Mesenchymal stem cell (in vitro differentiated cells and primary cell): ENCODE measurements at regions not wholly inside any gene's neighbourhood (a gene's known extent, or its start where the extent isn't known, plus 50 kb on each side); places are given as distances from the start of the nearest gene placed in this dataset.

Experiments used
- DNase-seq: peaks from one replicate; pipeline ENCODE4 v3.0.0-alpha.2; 2013
- H2AFZ ChIP-seq: one replicate; pipeline ENCODE4 v1.6.1; 2013; ENCODE audit warnings: low read depth, mild to moderate bottlenecking, control low read depth, inconsistent platforms, low read length, moderate library complexity
- H2AK5ac ChIP-seq: 2 replicates; pipeline ENCODE4 v1.6.1; 2013; ENCODE audit warnings: low read length, moderate library complexity, mild to moderate bottlenecking, inconsistent platforms; ENCODE audit not compliant: severe bottlenecking
- H2BK120ac ChIP-seq: one replicate; pipeline ENCODE4 v1.6.1; 2013; ENCODE audit warnings: low read depth, mild to moderate bottlenecking, inconsistent platforms, low read length, moderate library complexity
- H2BK12ac ChIP-seq, 2 experiments: one replicate each; pipeline ENCODE4 v1.6.1; 2013; ENCODE audit warnings: inconsistent platforms in 2 of 2, low read length in 2 of 2, mild to moderate bottlenecking in 2 of 2, moderate library complexity in 2 of 2, control low read depth in 1 of 2
- H2BK15ac ChIP-seq: one replicate; pipeline ENCODE4 v1.6.1; 2013; ENCODE audit warnings: mild to moderate bottlenecking, low read depth, inconsistent platforms; ENCODE audit not compliant: poor library complexity, severe bottlenecking
- H2BK5ac ChIP-seq: 2 replicates; pipeline ENCODE4 v1.6.1; 2013; ENCODE audit warnings: low read depth, mild to moderate bottlenecking, low read length, control low read depth, inconsistent platforms; ENCODE audit not compliant: poor library complexity, severe bottlenecking
- H3K14ac ChIP-seq, 2 experiments: one replicate each; pipeline ENCODE4 v1.6.1; 2013; ENCODE audit warnings: inconsistent platforms in 2 of 2, low read length in 2 of 2, control low read depth in 1 of 2, mild to moderate bottlenecking in 1 of 2, moderate library complexity in 1 of 2
- H3K18ac ChIP-seq, 2 experiments: one replicate each; pipeline ENCODE4 v1.6.1; 2013; ENCODE audit warnings: inconsistent platforms in 2 of 2, low read length in 2 of 2, control low read depth in 1 of 2, low read depth in 1 of 2, mild to moderate bottlenecking in 1 of 2
- H3K23ac ChIP-seq, 2 experiments: one replicate each; pipeline ENCODE4 v1.6.1; 2013; ENCODE audit warnings: inconsistent platforms in 2 of 2, low read length in 2 of 2, mild to moderate bottlenecking in 2 of 2, moderate library complexity in 2 of 2, control low read depth in 1 of 2
- H3K27ac ChIP-seq: 2 replicates; pipeline ENCODE4 v1.5.1; 2013; ENCODE audit warnings: mild to moderate bottlenecking, moderate library complexity, low read length, control low read depth, inconsistent platforms; ENCODE audit not compliant: poor library complexity, severe bottlenecking
- H3K27me3 ChIP-seq, 2 experiments: 2 replicates each; pipeline versions ENCODE4 v1.6.1 to v1.7.0; 2013; ENCODE audit warnings: low read length in 2 of 2, mild to moderate bottlenecking in 2 of 2, moderate library complexity in 2 of 2, control low read depth in 1 of 2, inconsistent platforms in 1 of 2; ENCODE audit not compliant: control insufficient read depth in 1 of 2, insufficient read depth in 1 of 2
- H3K36me3 ChIP-seq, 2 experiments: 2 replicates each; pipeline versions ENCODE4 v1.6.1 to v1.7.0; 2013; ENCODE audit warnings: low read length in 2 of 2, control low read depth in 1 of 2, inconsistent platforms in 1 of 2, low read depth in 1 of 2, mild to moderate bottlenecking in 1 of 2; ENCODE audit not compliant: insufficient read depth in 2 of 2, control insufficient read depth in 1 of 2
- H3K4ac ChIP-seq, 2 experiments: one replicate each; pipeline ENCODE4 v1.6.1; 2013; ENCODE audit warnings: inconsistent platforms in 2 of 2, low read length in 2 of 2, mild to moderate bottlenecking in 2 of 2, moderate library complexity in 2 of 2, control low read depth in 1 of 2, low read depth in 1 of 2
- H3K4me1 ChIP-seq: 2 replicates; pipeline ENCODE4 v1.6.1; 2013; ENCODE audit warnings: low read depth, low read length, control low read depth; ENCODE audit not compliant: control insufficient read depth, insufficient read depth
- H3K4me2 ChIP-seq: 2 replicates; pipeline ENCODE4 v1.6.1; 2013; ENCODE audit warnings: low read length, mild to moderate bottlenecking, inconsistent platforms; ENCODE audit not compliant: poor library complexity, severe bottlenecking
- H3K4me3 ChIP-seq, 2 experiments: 2 replicates each; pipeline versions ENCODE4 v1.5.1 to v1.7.0; 2013; ENCODE audit warnings: low read length in 2 of 2, mild to moderate bottlenecking in 2 of 2, control low read depth in 1 of 2, low read depth in 1 of 2; ENCODE audit not compliant: insufficient read depth in 1 of 2
- H3K79me1 ChIP-seq: replicated peaks from 2 replicates; pipeline ENCODE4 v1.6.1; 2013; ENCODE audit warnings: mild to moderate bottlenecking, control low read depth, low read length, inconsistent platforms; ENCODE audit not compliant: poor library complexity, severe bottlenecking
- H3K9ac ChIP-seq: 2 replicates; pipeline ENCODE4 v1.7.0; 2013; ENCODE audit warnings: mild to moderate bottlenecking, low read length, moderate library complexity
- H3K9me3 ChIP-seq: 2 replicates; pipeline ENCODE4 v1.7.0; 2013; ENCODE audit warnings: mild to moderate bottlenecking, low read length; ENCODE audit not compliant: control insufficient read depth
- H4K8ac ChIP-seq: one replicate; pipeline ENCODE4 v1.6.1; 2013; ENCODE audit warnings: inconsistent platforms, mild to moderate bottlenecking, low read length, moderate library complexity
- H4K91ac ChIP-seq: one replicate; pipeline ENCODE4 v1.6.1; 2013; ENCODE audit warnings: mild to moderate bottlenecking, low read length, inconsistent platforms
- WGBS: methylation state at CpG from one replicate; pipeline ENCODE4 v1.1.7; 2013; ENCODE audit warnings: mixed read lengths; 5-methylcytosine and 5-hydroxymethylcytosine counted together

- Histone ChIP-seq H3K14ac (no peak overlapping the region), H3K79me1 (no peaks in the 10 kb centered on the region), H3K9ac (no peak overlapping the region), H3K4me1 (no peaks in the 10 kb centered on the region), H3K36me3 (no peaks in the 10 kb centered on the region), H3K18ac (no peak overlapping the region), H3K23ac (no peak overlapping the region), H2AK5ac (no peak overlapping the region), H3K27me3 (peaks cover 0 to 12% of the 10 kb centered on the region in 2 experiments), H3K27ac (no peak overlapping the region), H3K9me3 (no peaks in the 10 kb centered on the region), H4K91ac (no peak overlapping the region), H2BK12ac (no peak overlapping the region), H3K4me3 (no peak overlapping the region), H3K4ac (no peak overlapping the region), H2BK5ac (no peak overlapping the region), H4K8ac (no peak overlapping the region), H2AFZ (no peak overlapping the region), H2BK15ac (no peak overlapping the region), H3K4me2 (no peak overlapping the region), H2BK120ac (no peak overlapping the region)
- no peak for DNase-seq
- 20% methylated on average over 4 of the region's 4 CpGs for WGBS
These were observed 148.7 kb downstream of the AIPL1 start for GRCh38 chr17:6286233-6286632.

GRCh38 chr17:6285486-6285885 lies 149.4 kb downstream of the AIPL1 start:
- Histone ChIP-seq H3K23ac (no peak overlapping the region), H2BK15ac (no peak overlapping the region), H3K27ac (no peak overlapping the region), H4K8ac (no peak overlapping the region), H2BK12ac (no peak overlapping the region), H3K4me1 (no peaks in the 10 kb centered on the region), H3K14ac (no peak overlapping the region), H3K79me1 (no peaks in the 10 kb centered on the region), H3K4ac (no peak overlapping the region), H3K9me3 (no peaks in the 10 kb centered on the region), H2BK120ac (no peak overlapping the region), H4K91ac (no peak overlapping the region), H3K18ac (no peak overlapping the region), H3K36me3 (no peaks in the 10 kb centered on the region), H2BK5ac (no peak overlapping the region), H2AK5ac (no peak overlapping the region), H3K4me3 (no peak overlapping the region), H3K4me2 (no peak overlapping the region), H2AFZ (no peak overlapping the region), H3K9ac (no peak overlapping the region), H3K27me3 (peaks cover 0 to 12% of the 10 kb centered on the region in 2 experiments)
- no peak for DNase-seq

DNA sequence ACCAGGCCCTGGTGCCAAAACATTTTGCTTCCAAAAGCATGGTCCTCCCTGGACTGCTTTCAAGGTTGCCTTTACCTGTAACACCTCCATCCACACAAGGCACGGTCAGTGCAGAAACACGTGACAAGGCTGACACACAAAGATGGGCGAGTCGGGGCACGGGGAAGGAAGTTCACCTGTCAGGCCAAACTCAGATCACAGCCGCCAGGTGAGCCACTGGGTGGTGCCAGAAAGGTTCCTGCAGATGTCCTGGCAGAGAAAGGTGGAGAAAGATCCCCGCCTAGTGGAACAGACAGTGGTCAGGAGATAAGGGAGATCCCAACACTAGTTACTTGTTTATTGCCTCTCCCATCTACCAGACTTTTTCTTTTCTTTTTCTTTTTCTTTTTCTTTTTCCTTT lies 155.3 kb downstream of the AIPL1 start:
- 30% methylated on average over 6 of the region's 7 CpGs for WGBS
- no peak overlapping the region for H2BK5ac ChIP-seq
- no peak overlapping the region for H2BK12ac ChIP-seq
- H2BK15ac ChIP-seq = no peak overlapping the region
- no peak overlapping the region for H3K4me3 ChIP-seq
- DNase-seq = no peak
- H3K9me3 ChIP-seq = no peaks in the 10 kb centered on the region
- no peaks in the 10 kb centered on the region for H3K36me3 ChIP-seq
- H3K18ac ChIP-seq = no peak overlapping the region
- no peak overlapping the region for H2AFZ ChIP-seq
- no peak overlapping the region for H3K4me2 ChIP-seq
- H4K8ac ChIP-seq = no peak overlapping the region
- no peak overlapping the region for H3K14ac ChIP-seq
- no peak overlapping the region for H2AK5ac ChIP-seq
- no peak overlapping the region for H3K9ac ChIP-seq
- H3K23ac ChIP-seq = no peak overlapping the region
- H3K4me1 ChIP-seq = no peaks in the 10 kb centered on the region
- H4K91ac ChIP-seq = no peak overlapping the region
- H2BK120ac ChIP-seq = no peak overlapping the region
- no peak overlapping the region for H3K4ac ChIP-seq
- H3K27ac ChIP-seq = no peak overlapping the region
- no peaks in the 10 kb centered on the region for H3K79me1 ChIP-seq
- peaks cover 0 to 4% of the 10 kb centered on the region in 2 experiments for H3K27me3 ChIP-seq

GRCh38 chr17:6278376-6278775 lies 156.5 kb downstream of the AIPL1 start:
- 89% methylated on average over 2 of the region's 4 CpGs for WGBS
- no peak for DNase-seq

More at GRCh38 chr17:6278376-6278775, 156.5 kb downstream of the AIPL1 start:
- peaks cover 2% of the 10 kb centered on the region for H3K9me3 ChIP-seq
- no peak overlapping the region for H2AK5ac ChIP-seq
- no peak overlapping the region for H3K27ac ChIP-seq
- H2BK15ac ChIP-seq = no peak overlapping the region
- no peak overlapping the region for H4K8ac ChIP-seq
- no peak overlapping the region for H2BK120ac ChIP-seq
- no peak overlapping the region for H4K91ac ChIP-seq
- H3K4ac ChIP-seq = no peak overlapping the region
- no peak overlapping the region for H2AFZ ChIP-seq
- H3K4me1 ChIP-seq = no peaks in the 10 kb centered on the region
- no peak overlapping the region for H3K14ac ChIP-seq
- H2BK12ac ChIP-seq = no peak overlapping the region
- H3K79me1 ChIP-seq = no peaks in the 10 kb centered on the region
- no peak overlapping the region for H3K9ac ChIP-seq
- no peak overlapping the region for H3K4me2 ChIP-seq
- H3K23ac ChIP-seq = no peak overlapping the region
- H2BK5ac ChIP-seq = no peak overlapping the region
- no peak overlapping the region for H3K4me3 ChIP-seq
- H3K27me3 ChIP-seq = peaks cover 0 to 4% of the 10 kb centered on the region in 2 experiments
- H3K18ac ChIP-seq = no peak overlapping the region
- H3K36me3 ChIP-seq = no peaks in the 10 kb centered on the region
